OCI-LY7 (cell line): ENCODE measurements at regions not wholly inside any gene's neighbourhood (a gene's known extent, or its start where the extent isn't known, plus 50 kb on each side); places are given as distances from the start of the nearest gene placed in this dataset.

Experiments used
- CTCF ChIP-seq: fragments of 200-600 bp; sonication (generic); conservative IDR thresholded peaks from 2 replicates; pipeline ENCODE4 v1.5.1; 2014; ENCODE audit warnings: mild to moderate bottlenecking, antibody characterized with exemption, low read length, moderate library complexity, mixed read lengths
- EZH2phosphoT487 ChIP-seq: fragments of 200-600 bp; sonication (generic); IDR thresholded peaks from 2 replicates; pipeline ENCODE4 v1.6.1; 2018; ENCODE audit warnings: low read depth, borderline replicate concordance, mild to moderate bottlenecking, mixed run types, antibody characterized with exemption, low read length, moderate library complexity, mixed read lengths

- TF ChIP-seq CTCF (no peak), EZH2phosphoT487 (no peak)
Measured at GRCh38 chr2:220948579-220948978, 623.5 kb downstream of the EPHA4 start.
